Activated T-helper 2 cell treated with anti-CD3 and anti-CD28 coated beads, Interferon-gamma antibody, Interleukin-2, Interleukin-4, amounts not matched to agents 10 μg/mL and 5 μg/mL and 100 μg/mL, durations not matched to agents 14 hours and 24 hours and 36 hours (primary cell): ENCODE measurements at regions not wholly inside any gene's neighbourhood (a gene's known extent, or its start where the extent isn't known, plus 50 kb on each side); places are given as distances from the start of the nearest gene placed in this dataset.
"Not testable (repeated sequence)": the region's sequence is repeated elsewhere in the genome, so short reads cannot be mapped to it uniquely, and the experiment has no call there.

Source experiments
- DNase-seq: peaks from one replicate; pipeline ENCODE4 v3.0.0; 2021; ENCODE audit warnings: low spot score
- H3K27ac Mint-ChIP-seq: one replicate; pipeline ENCODE4 v1.8.0; 2021; ENCODE audit warnings: mixed read lengths
- H3K27me3 Mint-ChIP-seq: one replicate; pipeline ENCODE4 v1.8.0; 2021; ENCODE audit warnings: low read depth, mixed read lengths
- H3K36me3 Mint-ChIP-seq: one replicate; pipeline ENCODE4 v1.8.0; 2021; ENCODE audit warnings: low read depth, mixed read lengths
- H3K4me1 Mint-ChIP-seq: one replicate; pipeline ENCODE4 v1.8.0; 2021; ENCODE audit warnings: low read depth, mixed read lengths
- H3K4me3 Mint-ChIP-seq: one replicate; pipeline ENCODE4 v1.8.0; 2021; ENCODE audit warnings: low read depth, mild to moderate bottlenecking, moderate library complexity, mixed read lengths
- H3K9me3 Mint-ChIP-seq: one replicate; pipeline ENCODE4 v1.8.0; 2021; ENCODE audit warnings: mixed read lengths
- intact Hi-C: fragments of 100-400 bp; cut with micrococcal nuclease; formaldehyde crosslinking; loops from one replicate; pipeline ENCODE4 v1.15.1; 2023

DNA sequence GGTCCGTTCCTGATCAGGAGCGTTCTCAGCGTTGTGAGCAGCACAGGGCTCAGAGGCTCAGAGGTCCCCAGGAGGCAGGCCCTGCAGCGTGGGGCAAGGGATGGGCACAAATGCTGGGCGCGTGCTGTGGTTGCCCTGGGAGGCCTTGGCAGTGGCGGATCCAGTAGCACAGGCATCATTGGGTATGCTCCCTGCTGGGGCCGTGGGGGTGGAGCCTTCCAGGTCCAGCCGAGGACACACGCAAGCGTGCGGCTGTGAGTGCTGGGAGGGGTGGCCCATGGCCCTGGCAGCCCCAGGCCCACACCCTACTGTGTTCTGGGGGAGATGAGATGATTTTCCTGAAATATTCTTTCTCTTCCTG is 253.6 kb downstream of the ADGRD1 start:
- intact Hi-C loops, DNase-seq, H3K4me3 Mint-ChIP-seq, H3K27ac Mint-ChIP-seq, H3K9me3 Mint-ChIP-seq, H3K36me3 Mint-ChIP-seq, H3K27me3 Mint-ChIP-seq: not testable (repeated sequence)
- H3K4me1 Mint-ChIP-seq = peaks cover 24% of the 10 kb centered on the region

DNA sequence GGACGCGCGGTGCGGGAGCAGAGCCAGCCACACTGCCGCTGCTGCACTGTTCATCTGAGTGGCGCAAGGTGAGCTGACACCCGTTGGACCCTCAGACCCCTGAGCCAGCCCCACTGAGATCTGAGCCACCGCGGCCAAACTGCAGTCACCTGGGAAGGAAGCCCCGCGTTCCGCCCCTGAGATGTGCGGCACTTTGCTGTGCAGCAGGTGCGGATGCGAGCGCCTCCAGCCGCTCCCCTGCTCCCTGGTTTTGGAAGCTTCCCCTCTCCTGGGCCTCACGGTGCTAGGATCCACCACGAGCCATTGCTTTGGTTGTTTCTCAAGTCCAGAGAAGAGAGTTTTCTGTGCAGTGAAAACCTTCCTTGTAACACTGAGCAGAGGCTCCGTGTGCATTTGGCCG is 254.1 kb downstream of the ADGRD1 start:
- H3K4me3 Mint-ChIP-seq, H3K9me3 Mint-ChIP-seq, H3K36me3 Mint-ChIP-seq, intact Hi-C loops, DNase-seq, H3K27ac Mint-ChIP-seq, H3K27me3 Mint-ChIP-seq: not testable (repeated sequence)
- peaks cover 24% of the 10 kb centered on the region for H3K4me1 Mint-ChIP-seq

DNA sequence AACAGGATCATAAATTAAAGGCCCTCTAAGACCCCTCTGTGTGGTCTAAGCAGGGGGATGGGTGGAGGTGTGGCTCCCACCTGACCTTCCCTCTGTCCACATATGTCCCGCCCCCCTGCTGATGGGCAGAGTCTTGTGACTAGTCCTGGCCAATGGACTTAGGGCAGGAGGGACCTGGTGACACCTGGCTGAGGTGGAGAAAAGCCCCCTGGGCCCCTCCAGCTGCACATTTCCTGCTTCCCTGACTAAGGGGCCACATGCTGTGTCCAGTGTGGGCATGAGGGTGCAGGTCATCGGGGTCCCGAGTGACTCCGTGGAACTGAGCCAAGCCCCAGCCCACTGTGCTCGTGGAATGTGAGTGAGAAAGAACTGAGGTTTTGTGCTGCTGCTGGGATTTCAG is 254.7 kb downstream of the ADGRD1 start:
- Mint-ChIP-seq H3K4me3 (no peak overlapping the region), H3K9me3 (no peaks in the 10 kb centered on the region), H3K27ac (no peak overlapping the region), H3K27me3 (no peaks in the 10 kb centered on the region), H3K36me3 (no peaks in the 10 kb centered on the region), H3K4me1 (peaks cover 24% of the 10 kb centered on the region)
- intact Hi-C loops = no loop called here
- no peak for DNase-seq

DNA sequence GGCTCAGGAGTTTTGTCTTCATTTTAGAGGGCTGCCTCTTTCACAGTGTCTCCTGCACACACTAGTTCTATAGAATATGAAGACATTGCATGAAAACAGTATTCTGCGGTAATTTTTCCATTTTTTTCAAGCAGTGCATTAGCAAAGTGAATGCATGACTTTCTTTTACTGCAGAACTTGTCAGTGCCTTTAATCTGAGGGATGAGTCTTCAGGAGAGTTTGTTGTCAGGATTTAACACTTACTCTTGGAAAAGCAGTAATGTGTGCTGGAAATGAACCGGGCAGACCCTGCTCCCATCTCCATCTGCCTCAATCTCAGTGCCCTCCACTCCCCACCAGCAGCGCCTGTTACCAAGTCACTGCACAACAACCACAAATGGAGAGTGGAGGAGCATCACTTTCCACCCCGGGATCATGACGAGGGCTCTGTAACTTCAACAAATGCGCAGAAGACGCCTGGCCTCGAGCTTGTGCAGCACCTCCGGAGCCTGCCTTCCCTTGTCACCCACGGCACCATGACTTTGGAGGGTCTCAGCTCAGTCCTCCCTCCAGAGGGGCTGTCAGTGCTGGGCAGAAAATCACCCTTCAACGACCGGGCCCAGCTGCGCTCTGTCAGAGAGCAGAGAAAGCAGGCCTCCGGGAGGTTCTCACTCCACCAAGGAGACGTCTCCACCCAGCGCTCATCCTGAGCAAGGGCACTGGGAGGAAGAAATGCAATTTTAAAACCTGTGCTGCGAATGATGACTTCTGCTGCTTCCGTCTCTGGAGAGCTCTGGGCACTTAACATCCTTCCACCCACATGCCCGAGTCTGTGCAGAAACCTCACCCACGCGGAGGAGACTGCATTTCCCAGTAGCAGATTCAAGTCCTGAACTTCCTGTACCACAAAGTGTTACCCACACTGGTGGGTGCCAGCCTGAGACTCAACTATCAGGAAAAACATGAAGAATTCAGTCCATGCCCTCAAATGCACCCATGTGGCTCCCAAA is 255.7 kb downstream of the ADGRD1 start:
- H3K27me3 Mint-ChIP-seq = no peaks in the 10 kb centered on the region
- peak overlapping the region; percentile 5 for H3K4me3 Mint-ChIP-seq
- intact Hi-C loops = loop anchor here (2.0 to 10.0 kb wide), 3 partner anchors 29 to 395 kb away; no protein-coding TSS in a partner anchor
- no peaks in the 10 kb centered on the region for H3K9me3 Mint-ChIP-seq
- no peak for DNase-seq
- H3K4me1 Mint-ChIP-seq = peaks cover 24% of the 10 kb centered on the region
- H3K36me3 Mint-ChIP-seq = no peaks in the 10 kb centered on the region
- peak overlapping the region; percentile 52 for H3K27ac Mint-ChIP-seq

DNA sequence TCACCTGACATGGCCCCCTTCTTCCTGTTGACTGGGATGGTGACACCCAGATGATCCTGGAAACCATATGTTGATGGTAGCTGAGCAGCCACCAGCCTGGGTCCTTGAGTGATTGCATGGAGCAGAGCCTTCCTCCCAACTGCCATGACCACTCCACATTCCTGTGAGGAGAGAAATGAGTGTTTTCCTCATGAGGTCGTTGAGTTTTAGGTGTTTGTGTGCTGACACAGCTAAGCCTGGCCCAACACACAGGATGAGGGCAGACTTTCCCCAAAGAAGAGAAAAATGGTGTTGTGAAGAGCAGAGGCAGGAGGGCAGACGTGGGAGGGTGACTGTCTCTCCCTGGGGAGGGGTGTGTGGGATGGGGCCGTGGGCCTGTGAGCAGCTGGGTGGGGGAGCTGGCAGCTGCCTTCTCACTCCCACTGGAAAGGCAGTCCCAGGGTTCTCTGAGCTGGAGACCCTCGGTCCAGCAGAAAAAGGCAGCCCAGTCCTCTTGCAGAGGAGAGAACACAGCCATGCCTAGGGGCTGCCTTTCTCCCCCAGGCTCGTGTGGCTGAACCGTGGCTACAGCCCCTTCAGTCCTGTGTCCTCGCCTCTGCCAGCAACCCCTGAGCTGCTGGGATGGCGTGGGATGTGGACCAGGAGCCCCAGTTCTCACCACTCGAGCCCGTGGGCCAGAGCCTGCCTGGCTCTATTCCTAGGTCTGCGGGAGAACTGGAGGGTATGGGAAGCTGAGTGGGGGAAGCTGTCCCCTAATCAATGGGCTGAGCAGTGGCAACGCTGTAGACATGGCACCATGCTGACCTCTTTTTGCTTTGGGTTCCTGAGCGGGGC is 257.0 kb downstream of the ADGRD1 start:
- intact Hi-C loops = loop anchor here (2.0 to 10.0 kb wide), 3 partner anchors 28 to 394 kb away; no protein-coding TSS in a partner anchor
- Mint-ChIP-seq H3K27ac (peak overlapping the region; percentile 49), H3K36me3 (no peaks in the 10 kb centered on the region)

DNA sequence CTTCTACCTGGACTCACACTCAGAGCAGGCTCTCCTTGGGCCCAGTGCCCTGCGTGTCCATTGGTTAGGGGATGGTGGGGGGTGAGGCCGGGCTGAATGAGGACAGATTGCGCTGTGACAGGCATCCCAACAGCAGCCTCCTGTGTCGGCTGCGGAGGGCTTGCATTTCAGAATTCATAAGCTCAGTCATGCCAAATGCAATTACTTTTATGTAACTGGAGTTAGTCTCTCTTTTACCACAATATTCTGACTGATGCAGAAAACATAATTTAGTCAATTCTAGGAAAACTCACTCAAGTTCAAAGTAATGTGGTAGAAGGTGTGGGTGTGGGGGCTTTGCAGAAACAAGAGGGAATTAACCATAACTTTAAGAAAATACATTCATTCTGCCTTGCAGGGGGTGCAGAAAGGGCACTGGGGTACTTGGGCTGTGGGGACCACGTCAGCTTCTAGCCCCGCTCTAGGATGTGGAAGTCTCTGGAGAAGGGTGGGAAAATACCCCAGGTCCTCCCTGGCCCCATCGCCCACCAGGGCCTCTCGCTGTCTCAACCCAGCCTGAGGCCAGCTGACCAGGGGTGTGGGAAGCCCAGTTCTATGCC is 257.7 kb downstream of the ADGRD1 start:
- Mint-ChIP-seq H3K4me3 (no peak overlapping the region), H3K9me3 (no peaks in the 10 kb centered on the region), H3K27me3 (no peaks in the 10 kb centered on the region), H3K4me1 (peaks cover 24% of the 10 kb centered on the region), H3K36me3 (no peaks in the 10 kb centered on the region), H3K27ac (no peak overlapping the region)
- DNase-seq = no peak
- intact Hi-C loops = loop anchor here (2.0 to 10.0 kb wide), 3 partner anchors 27 to 393 kb away; no protein-coding TSS in a partner anchor

More for the DNA sequence above, 257.0 kb downstream of the ADGRD1 start:
- peaks cover 24% of the 10 kb centered on the region for H3K4me1 Mint-ChIP-seq
- no peaks in the 10 kb centered on the region for H3K9me3 Mint-ChIP-seq
- no peak overlapping the region for H3K4me3 Mint-ChIP-seq
- no peak for DNase-seq
- no peaks in the 10 kb centered on the region for H3K27me3 Mint-ChIP-seq

DNA sequence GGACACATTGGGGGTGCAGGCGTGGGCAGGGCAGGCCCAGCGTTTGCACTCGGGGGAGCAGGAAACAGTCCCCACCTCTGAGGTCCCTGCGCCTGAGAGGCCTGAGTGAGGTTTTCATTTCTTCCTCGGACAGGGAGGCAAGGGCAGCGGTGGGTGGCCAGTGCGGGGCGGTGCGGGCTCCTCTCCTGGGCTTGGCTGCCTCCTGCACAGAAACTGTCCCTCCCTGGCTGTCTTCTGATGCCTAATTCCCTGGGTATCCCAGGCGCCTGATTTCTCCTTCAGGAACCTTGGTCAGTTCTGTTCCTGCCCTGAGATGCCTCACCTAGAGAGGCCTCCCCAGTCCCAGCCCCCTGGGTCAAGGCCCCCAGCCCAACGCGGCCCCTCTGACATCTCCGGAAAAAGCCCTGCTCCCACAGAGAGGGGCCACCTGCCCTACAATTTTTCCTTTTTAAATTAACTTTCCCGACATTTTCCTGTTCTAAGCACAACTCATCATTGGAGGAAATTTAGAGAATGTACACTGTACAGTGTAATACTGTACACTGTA is 260.3 kb downstream of the ADGRD1 start:
- Mint-ChIP-seq H3K36me3 (no peaks in the 10 kb centered on the region), H3K27me3 (peaks cover 8% of the 10 kb centered on the region)

DNA sequence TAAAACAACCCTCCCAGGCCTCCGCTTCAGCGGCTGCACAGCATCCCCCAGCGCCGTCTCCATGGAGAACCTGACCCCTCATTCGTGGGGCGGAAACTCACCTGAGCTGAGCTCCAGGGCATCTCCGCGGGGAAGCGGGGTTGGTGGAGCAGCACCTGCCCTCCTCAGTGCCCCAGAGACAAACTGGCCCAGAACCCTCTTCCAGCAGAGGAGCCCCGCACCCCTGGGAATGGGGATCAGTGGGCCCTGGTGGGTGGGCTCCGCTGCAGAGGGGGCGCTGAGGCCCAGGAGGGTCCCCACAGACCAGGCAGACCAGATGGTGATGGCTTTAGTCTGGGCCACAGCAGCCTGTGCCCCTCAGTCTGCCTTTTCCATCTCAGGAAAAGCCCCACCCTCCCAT is 261.2 kb downstream of the ADGRD1 start:
- not testable (repeated sequence) for H3K9me3 Mint-ChIP-seq, H3K27me3 Mint-ChIP-seq, H3K36me3 Mint-ChIP-seq, DNase-seq, H3K27ac Mint-ChIP-seq, H3K4me3 Mint-ChIP-seq
- H3K4me1 Mint-ChIP-seq = peaks cover 18% of the 10 kb centered on the region
- intact Hi-C loops = loop anchor here (10.0 kb wide), 1 partner anchor 390 kb away; no protein-coding TSS in a partner anchor

More for the DNA sequence above, 260.3 kb downstream of the ADGRD1 start:
- Mint-ChIP-seq H3K27ac (no peak overlapping the region), H3K4me1 (peaks cover 26% of the 10 kb centered on the region), H3K9me3 (no peaks in the 10 kb centered on the region), H3K4me3 (no peak overlapping the region)
- intact Hi-C loops = loop anchor here (10.0 kb wide), 1 partner anchor 391 kb away; no protein-coding TSS in a partner anchor
- no peak for DNase-seq

DNA sequence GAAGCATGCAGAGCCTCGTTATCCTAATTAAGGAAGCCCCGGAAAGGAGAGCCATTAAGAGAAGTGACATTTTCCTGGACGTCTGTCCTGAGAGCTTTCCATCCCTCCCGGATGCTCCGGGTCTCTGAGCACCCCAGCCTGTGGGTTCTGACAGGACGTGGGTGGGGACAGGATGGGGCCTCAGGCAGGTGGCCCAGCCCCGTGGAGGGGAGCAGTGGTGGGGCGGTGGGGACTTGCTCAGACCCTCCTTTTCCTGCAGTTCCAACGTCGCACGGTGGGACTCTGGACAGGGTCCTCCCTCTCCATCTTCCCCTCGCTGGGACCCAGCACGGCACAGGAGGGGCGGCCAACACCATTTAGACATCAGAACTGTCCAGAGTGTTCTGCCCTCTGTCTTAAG is 262.9 kb downstream of the ADGRD1 start:
- not testable (repeated sequence) for H3K36me3 Mint-ChIP-seq, DNase-seq, H3K9me3 Mint-ChIP-seq, H3K27ac Mint-ChIP-seq, H3K4me3 Mint-ChIP-seq, H3K27me3 Mint-ChIP-seq, H3K4me1 Mint-ChIP-seq
- intact Hi-C loops = loop anchor here (10.0 kb wide), 1 partner anchor 388 kb away; no protein-coding TSS in a partner anchor

DNA sequence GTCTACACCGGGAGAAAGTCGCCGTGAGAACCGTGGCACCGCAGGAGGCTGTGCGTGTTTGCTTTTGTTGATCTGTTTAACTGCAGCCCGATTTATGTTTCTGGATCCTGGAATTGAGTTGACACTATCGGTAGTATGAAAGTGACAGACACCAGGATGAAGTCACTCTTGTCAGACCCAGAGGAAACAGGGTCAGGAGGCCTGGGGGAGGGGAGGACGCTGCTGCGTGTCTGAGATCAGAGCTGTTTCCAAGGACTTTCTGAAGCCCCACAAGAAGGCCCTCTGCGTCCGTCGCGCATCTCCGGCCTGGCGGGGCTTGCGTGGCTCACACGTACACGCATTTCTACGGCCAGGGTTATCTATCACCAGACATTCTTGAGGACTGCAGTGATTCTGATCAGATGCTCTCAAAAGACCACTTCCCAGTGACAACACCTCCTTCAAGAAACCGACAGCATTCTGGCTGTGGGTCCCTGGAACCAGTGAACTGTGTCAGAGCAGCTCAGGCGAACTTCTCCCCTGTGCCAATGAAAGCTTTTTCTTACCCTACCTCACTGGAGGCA is 263.4 kb downstream of the ADGRD1 start:
- H3K4me1 Mint-ChIP-seq = peaks cover 2% of the 10 kb centered on the region
- intact Hi-C loops = loop anchor here (10.0 kb wide), 1 partner anchor 388 kb away; no protein-coding TSS in a partner anchor
- no peaks in the 10 kb centered on the region for H3K36me3 Mint-ChIP-seq
- no peak overlapping the region for H3K4me3 Mint-ChIP-seq
- H3K27me3 Mint-ChIP-seq = peaks cover 8% of the 10 kb centered on the region
- H3K9me3 Mint-ChIP-seq = no peaks in the 10 kb centered on the region
- DNase-seq = no peak
- no peak overlapping the region for H3K27ac Mint-ChIP-seq

DNA sequence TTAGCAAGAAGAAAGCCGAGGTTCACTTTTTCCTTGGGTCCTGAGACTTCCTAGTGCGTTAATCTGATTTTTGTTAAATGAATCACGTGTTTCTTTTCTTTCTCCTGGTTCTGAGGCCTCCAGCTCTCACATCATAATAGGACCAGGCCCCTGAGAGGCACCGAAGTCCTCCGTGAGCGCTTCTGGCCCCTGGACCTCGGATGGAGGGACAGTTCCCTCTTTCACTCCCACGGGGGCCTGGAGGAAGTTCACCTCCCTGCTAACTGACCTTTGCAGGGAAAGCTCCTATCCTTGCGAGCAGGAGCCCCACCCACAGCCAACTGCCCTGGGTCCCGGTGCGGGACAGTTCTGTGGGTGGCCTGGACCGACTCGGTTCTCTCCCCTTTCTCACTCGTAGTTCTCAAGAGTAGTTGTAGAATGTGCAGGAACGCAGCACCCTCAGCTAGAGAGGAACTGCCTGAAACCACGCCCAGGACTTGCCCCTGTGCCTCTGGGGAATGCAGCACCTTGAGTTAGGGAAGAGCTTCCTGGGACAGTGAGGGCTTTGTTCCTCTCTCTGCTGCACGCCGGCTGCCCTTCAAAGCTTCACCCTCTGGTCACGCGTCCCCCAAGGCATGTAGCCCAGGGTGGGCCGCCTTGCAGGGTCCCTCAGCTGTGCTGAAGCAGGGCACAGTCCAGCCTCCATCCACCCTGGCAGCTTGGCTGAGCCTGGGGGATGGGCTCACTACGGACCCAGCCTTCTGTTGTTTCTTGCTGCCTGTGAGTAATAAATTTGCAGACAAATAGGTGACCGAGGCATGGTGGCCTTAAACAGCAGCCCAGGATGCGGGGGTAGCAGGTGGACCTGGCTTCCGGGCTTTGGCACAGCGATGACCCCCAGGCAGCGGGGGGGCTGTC is 264.6 kb downstream of the ADGRD1 start:
- DNase-seq = no peak
- Mint-ChIP-seq H3K4me1 (peaks cover 6% of the 10 kb centered on the region), H3K4me3 (no peak overlapping the region), H3K9me3 (no peaks in the 10 kb centered on the region), H3K36me3 (no peaks in the 10 kb centered on the region), H3K27ac (no peak overlapping the region), H3K27me3 (peaks cover 8% of the 10 kb centered on the region)
- intact Hi-C loops = loop anchor here (10.0 kb wide), 1 partner anchor 387 kb away; no protein-coding TSS in a partner anchor
